ENCODE measurements at regions not wholly inside any gene's neighbourhood (a gene's known extent, or its start where the extent isn't known, plus 50 kb on each side); places are given as distances from the start of the nearest gene placed in this dataset.

DNA sequence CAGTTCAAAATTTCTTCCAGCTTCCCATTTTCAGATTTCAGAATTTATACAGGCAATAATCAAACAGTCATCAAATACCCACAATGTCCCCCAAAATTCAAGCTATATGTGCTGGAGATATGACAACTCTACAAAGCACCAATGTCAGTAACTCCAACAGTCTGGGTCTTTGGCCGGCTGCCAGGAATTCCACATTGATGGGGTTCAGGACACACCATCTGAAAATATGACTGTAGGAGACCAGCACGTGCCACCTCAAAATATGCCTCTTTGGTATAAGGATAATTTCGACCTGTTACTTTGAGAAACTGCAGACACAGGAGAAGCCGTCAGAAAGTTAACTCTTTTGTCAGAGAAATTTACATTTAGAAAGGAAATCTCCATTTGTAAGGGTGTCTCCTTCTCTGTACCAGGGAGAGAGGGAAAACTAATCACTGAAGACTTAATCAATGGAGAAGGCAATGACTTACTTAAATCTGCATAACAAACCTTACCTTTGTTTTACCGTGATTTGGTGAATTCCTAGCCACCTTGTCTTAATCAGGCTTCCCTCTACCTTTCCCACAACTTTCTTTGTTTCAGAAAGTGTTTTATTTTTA lies 594.3 kb upstream of the CDH5 start:
- intact Hi-C loops (cut with micrococcal nuclease; ENCODE audit: unreplicated experiment): no loop called here
- no peak for TF ChIP-seq EZH2phosphoT487 (IDR thresholded peaks at IDR 0.05; ENCODE audit: borderline replicate concordance, low read depth, low read length)
- TF ChIP-seq, protein P1, sequence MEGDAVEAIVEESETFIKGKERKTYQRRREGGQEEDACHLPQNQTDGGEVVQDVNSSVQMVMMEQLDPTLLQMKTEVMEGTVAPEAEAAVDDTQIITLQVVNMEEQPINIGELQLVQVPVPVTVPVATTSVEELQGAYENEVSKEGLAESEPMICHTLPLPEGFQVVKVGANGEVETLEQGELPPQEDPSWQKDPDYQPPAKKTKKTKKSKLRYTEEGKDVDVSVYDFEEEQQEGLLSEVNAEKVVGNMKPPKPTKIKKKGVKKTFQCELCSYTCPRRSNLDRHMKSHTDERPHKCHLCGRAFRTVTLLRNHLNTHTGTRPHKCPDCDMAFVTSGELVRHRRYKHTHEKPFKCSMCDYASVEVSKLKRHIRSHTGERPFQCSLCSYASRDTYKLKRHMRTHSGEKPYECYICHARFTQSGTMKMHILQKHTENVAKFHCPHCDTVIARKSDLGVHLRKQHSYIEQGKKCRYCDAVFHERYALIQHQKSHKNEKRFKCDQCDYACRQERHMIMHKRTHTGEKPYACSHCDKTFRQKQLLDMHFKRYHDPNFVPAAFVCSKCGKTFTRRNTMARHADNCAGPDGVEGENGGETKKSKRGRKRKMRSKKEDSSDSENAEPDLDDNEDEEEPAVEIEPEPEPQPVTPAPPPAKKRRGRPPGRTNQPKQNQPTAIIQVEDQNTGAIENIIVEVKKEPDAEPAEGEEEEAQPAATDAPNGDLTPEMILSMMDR (conservative IDR thresholded peaks at IDR 0.05; ENCODE audit: low read length): no peak
- Histone ChIP-seq H3K4me1 (ENCODE audit: insufficient read depth, low read length, poor library complexity, severe bottlenecking) (peaks cover 36% of the 10 kb centered on the region), H3K9me2 (ENCODE audit: insufficient read depth, low read length) (no peaks in the 10 kb centered on the region), H3K4me2 (ENCODE audit: low read length) (no peak overlapping the region), H3K36me3 (ENCODE audit: insufficient read depth, low read length) (no peaks in the 10 kb centered on the region; the same call in 1 of the 2 replicates), H3K79me2 (ENCODE audit: insufficient read depth, low read depth, low read length) (no peaks in the 10 kb centered on the region), H3K9me3 (ENCODE audit: low read length) (peaks cover 29% of the 10 kb centered on the region; the same call in 1 of the 2 replicates), H2AFZ (ENCODE audit: low read length) (no peak overlapping the region), H3K27ac (ENCODE audit: low read depth, low read length, poor library complexity, severe bottlenecking) (no peak overlapping the region), H3K4me3 (ENCODE audit: low read depth, low read length, poor library complexity, severe bottlenecking) (no peak overlapping the region), H4K20me1 (ENCODE audit: insufficient read depth, low read length) (no peaks in the 10 kb centered on the region)
- CTCF ChIA-PET (ENCODE audit: unreplicated experiment): no interaction called here
- DNase-seq (ENCODE audit: low spot score): no peak
- POLR2A ChIA-PET: interaction anchor here (1.4 kb wide), 1 partner anchor 16 kb away, joined by 3 read pairs; no protein-coding TSS in a partner anchor
- no TSS peak for BruUV-seq (replicated peaks)

DNA sequence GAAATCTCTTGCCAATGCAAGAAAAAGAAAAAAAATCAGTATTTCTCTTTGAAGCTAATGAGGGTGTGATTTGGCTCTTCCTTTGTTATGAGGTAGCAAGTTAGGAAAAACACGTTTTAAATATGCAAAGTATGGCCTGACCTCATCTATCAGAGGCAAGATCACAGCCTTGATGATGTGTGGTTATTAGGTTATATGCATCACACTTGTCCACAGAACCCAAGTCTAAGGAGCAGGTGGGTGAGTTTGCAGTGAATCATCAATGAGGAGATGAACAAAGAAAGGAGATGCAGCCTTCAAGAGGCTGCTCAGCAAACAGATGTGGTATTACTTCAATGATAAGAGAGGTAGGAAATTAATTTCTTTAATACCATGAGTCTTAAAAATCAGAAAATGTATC lies 594.8 kb upstream of the CDH5 start:
- Histone ChIP-seq H3K4me2 (ENCODE audit: low read length) (no peak overlapping the region), H3K27ac (ENCODE audit: low read depth, low read length, poor library complexity, severe bottlenecking) (no peak overlapping the region), H3K36me3 (ENCODE audit: insufficient read depth, low read length) (no peaks in the 10 kb centered on the region; the same call in 1 of the 2 replicates), H3K79me2 (ENCODE audit: insufficient read depth, low read depth, low read length) (no peaks in the 10 kb centered on the region), H3K4me3 (ENCODE audit: low read depth, low read length, poor library complexity, severe bottlenecking) (no peak overlapping the region), H3K9me3 (ENCODE audit: low read length) (peaks cover 29% of the 10 kb centered on the region; the same call in 1 of the 2 replicates), H3K4me1 (ENCODE audit: insufficient read depth, low read length, poor library complexity, severe bottlenecking) (peaks cover 39% of the 10 kb centered on the region), H3K9me2 (ENCODE audit: insufficient read depth, low read length) (no peaks in the 10 kb centered on the region), H4K20me1 (ENCODE audit: insufficient read depth, low read length) (no peaks in the 10 kb centered on the region), H2AFZ (ENCODE audit: low read length) (no peak overlapping the region)
- intact Hi-C loops (cut with micrococcal nuclease; ENCODE audit: unreplicated experiment): no loop called here
- BruUV-seq (replicated peaks): no TSS peak
- ChIA-PET CTCF (ENCODE audit: unreplicated experiment) (no interaction called here), POLR2A (no interaction called here)
- no peak for TF ChIP-seq EZH2phosphoT487 (IDR thresholded peaks at IDR 0.05; ENCODE audit: borderline replicate concordance, low read depth, low read length)
- TF ChIP-seq, protein P1 (conservative IDR thresholded peaks at IDR 0.05; ENCODE audit: low read length): no peak
- DNase-seq (ENCODE audit: low spot score): no peak

DNA sequence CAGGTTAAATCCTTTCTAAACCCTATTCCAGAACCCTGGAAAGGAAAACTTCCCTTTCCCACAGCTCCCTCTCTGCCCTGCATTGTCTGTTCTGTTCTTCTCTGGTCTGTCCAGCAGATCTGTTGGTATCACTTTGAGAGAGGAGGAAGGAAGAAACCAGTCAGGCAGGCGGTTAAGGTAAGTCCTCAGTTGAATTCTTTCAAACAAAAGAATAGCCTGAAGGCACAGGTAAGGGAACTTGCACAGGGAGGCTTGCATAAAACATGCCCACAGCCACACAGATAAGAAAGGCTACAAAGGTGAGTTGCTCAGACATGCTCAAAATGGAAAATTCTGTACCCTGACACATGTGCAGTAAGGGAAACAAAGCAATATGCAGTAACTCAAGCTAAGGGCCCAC lies 595.7 kb upstream of the CDH5 start:
- TF ChIP-seq EZH2phosphoT487 (IDR thresholded peaks at IDR 0.05; ENCODE audit: borderline replicate concordance, low read depth, low read length): no peak
- TF ChIP-seq, protein P1 (conservative IDR thresholded peaks at IDR 0.05; ENCODE audit: low read length): no peak
- intact Hi-C loops (cut with micrococcal nuclease; ENCODE audit: unreplicated experiment): no loop called here
- Histone ChIP-seq H3K36me3 (ENCODE audit: insufficient read depth, low read length) (no peaks in the 10 kb centered on the region; the same call in 1 of the 2 replicates), H3K9me2 (ENCODE audit: insufficient read depth, low read length) (no peaks in the 10 kb centered on the region), H3K4me3 (ENCODE audit: low read depth, low read length, poor library complexity, severe bottlenecking) (no peak overlapping the region), H3K79me2 (ENCODE audit: insufficient read depth, low read depth, low read length) (no peaks in the 10 kb centered on the region), H4K20me1 (ENCODE audit: insufficient read depth, low read length) (no peaks in the 10 kb centered on the region), H2AFZ (ENCODE audit: low read length) (no peak overlapping the region), H3K4me2 (ENCODE audit: low read length) (no peak overlapping the region), H3K9me3 (ENCODE audit: low read length) (peaks cover 29% of the 10 kb centered on the region; the same call in 1 of the 2 replicates), H3K27ac (ENCODE audit: low read depth, low read length, poor library complexity, severe bottlenecking) (no peak overlapping the region), H3K4me1 (ENCODE audit: insufficient read depth, low read length, poor library complexity, severe bottlenecking) (peaks cover 39% of the 10 kb centered on the region)
- POLR2A ChIA-PET: no interaction called here
- CTCF ChIA-PET (ENCODE audit: unreplicated experiment): no interaction called here
- no TSS peak for BruUV-seq (replicated peaks)
- no peak for DNase-seq (ENCODE audit: low spot score)
